Panc1 (cell line): ENCODE measurements at regions not wholly inside any gene's neighbourhood (a gene's known extent, or its start where the extent isn't known, plus 50 kb on each side); places are given as distances from the start of the nearest gene placed in this dataset.

Source experiments
- ATAC-seq: fragments of 200-7000 bp; cut with Tn5 transposase; 2 replicates; pipeline ENCODE4 v1.9.1; 2020; ENCODE audit warnings: mild to moderate bottlenecking, moderate library complexity
- BruUV-seq: library from RNA; stranded (reverse); fragments of 400-500 nt; replicated peaks from 2 replicates; lab custom pipeline; 2021; lab: Mats Ljungman, UMichigan
- CTCF ChIA-PET: fragments of 300-600 bp; sonication (Branson Sonifier 250); formaldehyde crosslinking; loops from one replicate; lab custom pipeline; 2022; ENCODE audit warnings: antibody characterized with exemption; lab: Charles Lee
- POLR2A ChIA-PET: fragments of 300-600 bp; sonication (Branson Sonifier 250); formaldehyde crosslinking; loops from one replicate; lab custom pipeline; 2022; ENCODE audit warnings: antibody characterized with exemption; lab: Charles Lee
- DNase-seq: peaks from one replicate; pipeline ENCODE4 v3.0.0-alpha.2; 2010; ENCODE audit warnings: low read depth, low spot score
- H3K27ac ChIP-seq: 2 replicates; pipeline ENCODE4 v1.5.1; 2011; ENCODE audit warnings: mild to moderate bottlenecking, low read length, inconsistent platforms
- H3K27me3 ChIP-seq: fragments of 200-500 bp; sonication (Bioruptor generic); 2 replicates; pipeline ENCODE4 v1.6.0; 2014; ENCODE audit warnings: low read length, inconsistent platforms; ENCODE audit not compliant: control insufficient read depth, insufficient read depth
- H3K36me3 ChIP-seq: fragments of 200-500 bp; sonication (Bioruptor generic); 2 replicates; pipeline ENCODE4 v1.5.1; 2014; ENCODE audit warnings: inconsistent platforms, mild to moderate bottlenecking, low read length, moderate library complexity; ENCODE audit not compliant: control insufficient read depth, insufficient read depth
- H3K4me1 ChIP-seq: 2 replicates; pipeline ENCODE4 v1.5.1; 2011; ENCODE audit warnings: inconsistent platforms, mild to moderate bottlenecking, low read length, moderate library complexity; ENCODE audit not compliant: control insufficient read depth, insufficient read depth
- H3K4me3 ChIP-seq, 2 experiments: 2 replicates each; pipeline ENCODE4 v1.5.1; 2011 to 2012; ENCODE audit warnings: low read depth in 2 of 2, low read length in 2 of 2, mild to moderate bottlenecking in 2 of 2, inconsistent platforms in 1 of 2, moderate library complexity in 1 of 2
- H3K9me3 ChIP-seq: fragments of 200-500 bp; sonication (Bioruptor generic); 2 replicates; pipeline ENCODE4 v1.5.1; 2014; ENCODE audit warnings: low read depth, mild to moderate bottlenecking, inconsistent platforms, low read length, moderate library complexity; ENCODE audit not compliant: control insufficient read depth, insufficient read depth
- CTCF ChIP-seq: fragments of 450-650 bp; IDR thresholded peaks from 2 replicates; pipeline ENCODE4 v1.5.1; 2017; ENCODE audit warnings: mild to moderate bottlenecking
- POLR2AphosphoS5 ChIP-seq: IDR thresholded peaks from 2 replicates; pipeline ENCODE4 v1.6.1; 2012; ENCODE audit warnings: mild to moderate bottlenecking, low read depth, low read length, moderate library complexity
- REST ChIP-seq, 2 experiments: IDR thresholded peaks; 2 replicates each; pipeline ENCODE4 v1.6.1; 2011 to 2012; ENCODE audit warnings: low read depth in 2 of 2, control low read depth in 1 of 2, low read length in 1 of 2, mild to moderate bottlenecking in 1 of 2, moderate library complexity in 1 of 2; ENCODE audit not compliant: insufficient read depth in 1 of 2
- SIN3A ChIP-seq: IDR thresholded peaks from 2 replicates; pipeline ENCODE4 v1.6.1; 2012; ENCODE audit warnings: low read depth, mild to moderate bottlenecking, low read length, moderate library complexity, borderline replicate concordance; ENCODE audit not compliant: insufficient read depth
- TCF7L2 ChIP-seq: IDR thresholded peaks from 2 replicates; pipeline ENCODE4 v1.6.1; 2011; ENCODE audit warnings: mild to moderate bottlenecking, low read depth, low read length, inconsistent platforms
- in situ Hi-C: cut with HindIII; loops from 2 replicates; pipeline ENCODE4 v1.10.0; 2016; ENCODE audit warnings: low sequenced_read_pairs, low pct_unique_long_range_greater_than_20kb
- intact Hi-C: fragments of 100-400 bp; cut with micrococcal nuclease; formaldehyde crosslinking; loops from one replicate; pipeline ENCODE4 v1.10.0; 2022; ENCODE audit not compliant: unreplicated experiment

DNA sequence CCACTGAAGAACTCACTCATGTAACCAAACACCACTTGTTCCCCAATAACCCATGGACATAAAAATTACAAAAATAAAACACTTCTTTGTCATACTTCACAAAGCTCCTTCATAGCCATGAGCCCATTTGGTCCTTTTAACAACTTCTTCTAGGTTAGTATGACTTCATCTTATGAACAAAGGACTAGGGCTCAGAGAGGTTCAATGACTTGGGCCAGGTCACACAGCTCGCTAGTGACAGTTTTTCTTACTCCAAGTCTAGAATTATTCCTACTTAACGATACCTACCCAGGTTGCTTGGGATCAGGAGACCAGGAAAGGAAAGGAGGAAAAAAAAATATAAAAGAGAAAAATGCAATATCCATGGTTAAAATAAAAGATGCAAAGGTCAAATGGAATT, 353.4 kb downstream of the SOX9 start:
- no peak for ATAC-seq
- Histone ChIP-seq H3K9me3 (no peaks in the 10 kb centered on the region), H3K4me1 (peaks cover 87% of the 10 kb centered on the region), H3K36me3 (no peaks in the 10 kb centered on the region), H3K27ac (peak overlapping the region; percentile 94), H3K4me3 (no peak overlapping the region), H3K27me3 (no peaks in the 10 kb centered on the region)
- in situ Hi-C loops = no loop called here
- intact Hi-C loops = no loop called here
- DNase-seq = no peak
- TF ChIP-seq TCF7L2 (no peak), SIN3A (no peak), CTCF (no peak), REST (IDR thresholded peaks at IDR 0.05; ENCODE audit: insufficient read depth in 1 of 2, low read depth in 2 of 2, low read length in 1 of 2) (no peak), POLR2AphosphoS5 (no peak)
- ChIA-PET POLR2A (no interaction called here), CTCF (interaction anchor here (0.5 kb wide), 1 partner anchor 65 kb away, joined by 3 read pairs; no protein-coding TSS in a partner anchor)
- no TSS peak for BruUV-seq

GRCh38 chr17:72474719-72475477, 354.1 kb downstream of the SOX9 start:
- in situ Hi-C loops (loop anchor here (25.0 kb wide), 1 partner anchor 338 kb away; no protein-coding TSS in a partner anchor), intact Hi-C loops (no loop called here)
- no peaks in the 10 kb centered on the region for H3K27me3 ChIP-seq
- CTCF ChIA-PET = interaction anchor here (0.5 kb wide), 1 partner anchor 64 kb away, joined by 3 read pairs; no protein-coding TSS in a partner anchor
- TF ChIP-seq REST (IDR thresholded peaks at IDR 0.05; ENCODE audit: insufficient read depth in 1 of 2, low read depth in 2 of 2, low read length in 1 of 2) (no peak), CTCF (no peak), SIN3A (no peak), TCF7L2 (no peak)
- POLR2A ChIA-PET = interaction anchor here (0.5 kb wide), 1 partner anchor 757 kb away, joined by 6 read pairs; a partner anchor contains a TSS
- H3K4me1 ChIP-seq = peaks cover 87% of the 10 kb centered on the region
- H3K9me3 ChIP-seq = no peaks in the 10 kb centered on the region
- H3K27ac ChIP-seq = peak overlapping the region; percentile 94
- DNase-seq = no peak
- BruUV-seq = no TSS peak
- peak overlapping the region in 1 of 2 experiments; percentile 38; a peak in 2 of 4 replicates for H3K4me3 ChIP-seq
- H3K36me3 ChIP-seq = no peaks in the 10 kb centered on the region
- ATAC-seq = peak; percentile 71
